Stimulated activated CD8-positive, alpha-beta memory T cell treated with anti-CD3 and anti-CD28 coated beads, Interleukin-4, amount 100 ng/mL, for 24 hours (primary cell): ENCODE measurements at regions not wholly inside any gene's neighbourhood (a gene's known extent, or its start where the extent isn't known, plus 50 kb on each side); places are given as distances from the start of the nearest gene placed in this dataset.

Experiments
- DNase-seq: peaks from one replicate; pipeline ENCODE4 v3.0.0-alpha.2; 2020; ENCODE audit warnings: low read depth

- no peak for DNase-seq
Measured at GRCh38 chr21:43317959-43318358, 109.0 kb downstream of the SIK1 start.

DNA sequence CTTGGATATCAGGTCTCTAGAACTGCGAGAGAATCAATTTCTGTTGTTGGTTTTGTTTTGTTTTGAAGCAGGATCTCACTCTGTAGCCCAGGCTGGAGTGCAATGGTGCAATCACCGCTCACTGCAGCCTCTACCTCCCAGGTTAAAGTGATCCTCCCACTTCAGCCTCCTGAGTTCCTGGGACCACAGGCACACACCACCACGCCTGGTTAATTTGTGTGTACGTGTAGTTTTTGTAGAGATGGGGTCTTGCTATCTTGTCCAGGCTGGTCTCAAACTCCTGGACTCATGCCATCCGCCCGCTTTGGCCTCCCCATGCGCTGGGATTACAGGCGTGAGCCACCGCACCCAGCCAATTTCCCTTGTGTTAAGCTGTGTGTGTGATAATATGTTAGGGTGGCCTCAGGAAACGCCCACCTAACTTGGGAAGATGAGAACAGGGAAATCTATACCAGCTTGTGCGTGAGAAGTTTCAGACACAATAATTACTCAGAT, 109.6 kb downstream of the SIK1 start:
- DNase-seq: no peak

GRCh38 chr21:43316156-43316845, 110.6 kb downstream of the SIK1 start:
- no peak for DNase-seq

DNA sequence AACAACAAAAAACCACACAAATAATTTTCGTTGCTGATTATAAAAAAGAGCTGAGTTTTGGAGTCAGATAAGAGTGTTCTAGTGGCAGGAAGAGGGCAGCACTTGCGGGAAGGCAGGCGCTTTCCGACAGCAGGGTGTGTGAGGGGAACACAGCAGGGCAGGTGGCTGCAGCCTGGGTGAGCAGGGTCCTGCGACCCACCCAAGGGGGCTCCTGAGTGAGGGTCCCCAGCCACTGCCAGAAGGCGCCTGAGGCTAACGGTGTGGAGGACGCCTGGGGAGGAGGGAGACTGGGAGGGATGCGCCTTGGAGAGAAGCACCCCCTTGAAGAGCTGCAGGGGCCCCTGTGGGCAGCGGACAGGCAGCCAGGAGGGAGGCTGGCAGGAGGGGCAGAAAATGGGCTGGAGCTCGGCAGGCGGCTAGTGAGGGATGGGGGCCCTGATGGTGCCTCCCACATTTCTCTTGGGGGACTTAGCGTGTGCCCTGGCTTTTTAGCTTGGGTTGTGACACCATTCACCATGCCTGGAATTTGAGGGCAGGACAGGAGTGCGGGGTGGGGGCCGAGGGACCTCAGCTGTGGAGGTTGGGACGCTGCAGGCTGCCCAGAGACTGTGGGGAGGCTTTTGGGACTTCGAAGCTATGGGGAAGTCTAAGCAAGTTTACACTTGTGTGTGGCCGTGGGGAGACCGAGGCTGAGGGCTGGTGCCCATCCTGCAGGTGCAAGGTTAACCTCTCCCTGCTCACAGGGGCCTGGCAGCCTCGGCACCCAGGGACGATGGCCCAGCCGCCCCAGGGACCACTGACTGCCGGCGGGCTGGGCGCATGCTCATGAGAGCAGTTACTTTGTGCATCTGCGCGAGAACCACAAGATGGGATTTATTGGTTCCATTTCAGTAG, 111.4 kb downstream of the SIK1 start:
- DNase-seq: no peak

DNA sequence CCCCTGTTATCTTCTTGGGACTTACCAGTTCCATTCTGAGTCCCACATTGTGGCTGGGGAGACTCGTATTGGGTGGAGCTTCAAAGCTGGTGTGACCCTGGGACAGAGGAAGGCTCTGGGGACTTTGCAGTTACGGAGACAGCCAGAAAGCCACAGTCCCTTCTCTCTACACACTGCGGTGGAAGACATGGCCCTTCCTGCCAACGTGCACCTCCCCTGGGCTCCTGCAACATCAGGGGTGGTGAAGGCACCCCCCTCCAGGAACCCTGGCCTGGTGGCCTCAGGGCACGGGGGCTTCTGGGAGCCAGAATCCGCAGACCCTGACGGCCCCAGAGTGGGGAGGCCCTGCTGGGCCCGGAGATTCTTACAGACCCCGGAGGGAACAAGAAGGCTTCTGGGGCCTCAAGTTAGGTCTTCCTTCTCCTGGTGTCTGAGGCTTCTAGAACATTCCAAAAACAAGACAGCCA, 113.0 kb downstream of the SIK1 start:
- no peak for DNase-seq

DNA sequence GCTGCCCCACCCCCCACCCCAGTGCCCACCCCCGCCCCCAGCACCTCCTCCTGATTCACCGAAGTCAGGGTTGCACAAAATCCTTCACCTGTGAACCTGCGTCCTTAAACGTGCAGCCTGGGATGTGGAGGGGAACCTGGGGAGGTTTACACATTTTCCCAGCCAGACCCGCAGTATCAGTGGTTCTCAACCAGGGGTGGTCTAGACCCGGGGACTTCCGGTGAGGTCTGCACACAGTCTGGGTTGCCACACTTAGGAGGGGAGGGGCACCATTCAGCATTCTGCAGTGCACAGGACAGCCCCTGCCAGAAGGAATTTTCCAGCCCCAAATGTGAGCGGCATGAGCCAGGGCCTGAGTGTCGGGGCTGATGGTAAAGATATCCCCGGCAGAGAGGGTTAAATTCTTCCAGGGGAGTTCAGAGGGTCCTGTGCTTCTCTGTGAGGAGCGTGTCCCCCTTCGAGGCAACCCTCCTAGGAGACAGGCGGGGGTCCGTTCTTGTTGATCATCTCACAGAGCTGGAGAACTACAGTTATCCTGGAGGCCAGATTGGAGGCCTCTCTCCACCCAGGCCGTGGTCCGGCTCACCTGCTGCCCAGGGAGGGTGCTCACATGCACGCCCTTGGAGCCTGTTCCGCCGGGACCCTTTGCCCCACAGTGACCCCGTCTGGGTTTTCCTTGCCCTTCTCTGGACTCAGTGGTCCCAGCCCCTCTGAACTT, 113.6 kb downstream of the SIK1 start:
- no peak for DNase-seq

- DNase-seq: no peak
Measured at GRCh38 chr21:43312751-43313169, 114.2 kb downstream of the SIK1 start.

GRCh38 chr21:43312011-43312410, 114.9 kb downstream of the SIK1 start:
- DNase-seq: no peak

DNA sequence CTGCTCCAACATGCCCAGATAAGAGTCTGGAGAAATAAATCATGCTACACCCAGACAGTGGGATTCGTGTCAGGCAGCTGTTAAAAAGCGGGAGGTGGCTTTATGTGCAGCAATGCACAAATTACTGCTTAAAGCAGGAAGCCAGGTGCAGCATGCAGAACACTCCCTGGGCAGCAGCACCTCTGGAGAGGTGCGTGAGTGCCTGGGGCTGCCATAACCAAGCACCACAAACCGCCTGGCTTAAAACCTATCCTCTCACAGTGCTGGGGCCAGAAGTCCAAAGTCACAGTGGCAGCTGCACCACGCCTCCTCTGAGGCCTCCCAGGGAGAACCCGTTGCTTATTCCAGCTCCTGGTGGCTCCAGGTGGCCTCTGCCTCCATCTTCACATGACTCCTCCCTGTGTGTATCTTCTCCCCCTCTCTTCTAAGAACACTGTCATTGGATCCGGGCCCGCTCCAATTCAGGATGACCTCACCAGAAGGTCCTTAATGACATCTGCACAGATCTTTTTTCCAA, 115.6 kb downstream of the SIK1 start:
- no peak for DNase-seq

DNA sequence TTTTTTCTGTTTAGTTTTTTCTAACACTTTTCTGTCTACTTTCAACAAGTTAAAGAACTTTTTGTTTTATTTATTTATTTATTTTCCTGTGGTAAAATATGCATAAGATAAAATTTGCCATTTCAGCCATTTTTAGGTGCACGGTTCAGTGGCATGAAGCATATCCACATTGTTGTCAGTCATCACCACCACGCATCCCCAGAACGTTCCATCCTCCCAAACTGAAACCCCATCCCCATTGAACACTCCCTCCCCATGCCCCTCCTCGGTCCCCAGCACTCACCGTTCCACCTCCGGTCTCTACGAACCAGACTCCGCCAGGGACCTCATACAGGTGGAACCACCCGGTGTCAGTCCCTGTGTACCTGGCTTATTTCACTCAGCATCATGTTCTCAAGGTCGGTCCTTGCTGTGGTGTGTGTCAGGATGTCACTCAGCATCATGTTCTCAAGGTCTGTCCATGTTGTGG, 118.1 kb downstream of the SIK1 start:
- DNase-seq: no peak

DNA sequence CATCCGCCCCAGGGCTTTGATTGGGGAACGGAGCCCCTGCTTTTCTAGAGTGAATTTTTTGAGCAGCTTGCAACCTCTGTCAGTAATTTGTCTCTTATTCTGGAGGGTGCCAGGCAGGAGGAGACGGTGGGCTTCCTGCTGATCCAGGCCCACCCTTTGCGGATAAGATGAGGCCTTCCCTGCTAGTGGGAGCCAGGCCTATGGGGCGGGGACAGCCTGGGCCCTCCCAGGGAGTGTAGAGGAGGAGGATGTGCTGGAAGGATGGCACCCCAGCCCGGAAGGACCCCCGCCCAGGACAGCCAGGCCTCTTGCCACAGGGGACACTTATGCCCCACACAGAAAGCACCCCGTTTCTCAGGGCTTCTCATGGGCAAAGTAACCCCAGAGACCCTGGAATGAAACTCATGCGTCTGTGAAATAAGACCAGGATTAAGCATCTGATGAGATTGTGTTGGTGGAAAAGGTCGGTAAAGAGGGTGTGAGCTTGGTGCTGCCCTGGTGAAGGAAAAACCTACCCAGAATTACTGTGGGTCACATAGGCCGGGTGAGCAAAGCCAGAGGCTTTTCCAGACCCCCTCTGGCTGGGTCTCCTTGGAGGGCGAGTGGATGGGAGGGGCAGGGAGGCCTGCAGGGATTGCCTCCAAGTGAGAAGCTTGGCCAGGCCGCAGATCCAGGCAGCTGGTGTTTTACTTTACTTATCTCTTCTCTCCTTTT, 118.7 kb downstream of the SIK1 start:
- DNase-seq: no peak

DNA sequence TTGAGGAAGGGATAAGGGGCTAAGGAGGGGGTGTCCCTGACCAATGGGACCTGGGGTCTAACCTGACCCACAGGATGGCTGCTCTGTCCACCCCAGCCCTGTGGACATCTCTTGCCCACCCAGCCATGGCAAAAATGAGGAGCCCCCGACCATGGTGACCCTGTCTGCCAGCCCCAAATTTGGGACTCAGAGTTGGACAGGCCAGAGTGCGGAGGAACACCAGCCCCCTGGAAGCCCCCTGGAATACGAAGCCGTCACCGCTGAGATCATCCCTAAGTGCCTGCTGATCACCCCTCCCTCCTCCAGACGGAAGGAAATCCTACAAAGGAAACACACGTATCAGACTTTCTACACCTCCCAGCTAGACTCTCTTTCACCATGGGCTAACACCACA, 119.3 kb downstream of the SIK1 start:
- DNase-seq: no peak

DNA sequence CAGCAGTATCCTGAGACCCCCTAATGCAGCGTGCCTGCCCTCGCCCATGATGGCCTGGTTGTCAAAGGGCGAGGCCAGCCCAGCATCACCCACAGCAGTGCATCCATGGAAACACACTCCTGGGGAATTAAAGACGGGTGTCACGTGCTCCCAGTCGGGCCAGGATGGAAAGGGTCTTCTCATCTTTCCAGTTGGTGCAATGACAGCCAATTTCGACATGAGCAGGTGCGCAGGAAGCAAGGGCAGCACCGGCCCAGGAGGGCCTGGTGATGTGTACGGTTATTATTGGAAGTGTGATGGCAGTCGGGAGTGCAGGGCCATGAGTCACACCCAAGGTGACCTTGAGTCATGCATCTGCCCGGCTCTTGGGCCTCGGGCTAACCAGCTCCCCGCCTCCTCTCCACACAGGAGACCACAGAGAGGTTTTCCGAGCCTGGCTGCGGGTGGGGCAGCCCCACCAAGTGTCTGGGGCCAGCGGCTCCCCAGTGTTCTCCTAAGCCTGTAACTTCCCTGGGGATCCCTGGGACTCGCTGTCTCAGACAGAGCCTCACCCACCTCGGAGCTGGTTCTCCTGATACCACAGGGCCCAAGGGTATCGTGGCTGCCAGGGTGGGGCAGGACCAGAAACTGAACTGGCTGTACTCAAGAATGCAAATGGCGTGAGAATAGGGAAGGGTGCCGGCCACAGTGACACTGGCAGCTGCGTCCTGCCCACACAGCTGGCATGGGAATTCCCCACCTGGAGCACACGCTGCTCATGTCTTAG, 119.8 kb downstream of the SIK1 start:
- DNase-seq: no peak

GRCh38 chr21:43306391-43306790, 120.5 kb downstream of the SIK1 start:
- no peak for DNase-seq

- DNase-seq: no peak
Measured at GRCh38 chr21:43305811-43306311, 121.1 kb downstream of the SIK1 start.

- no peak for DNase-seq
Measured at GRCh38 chr21:43305336-43305665, 121.6 kb downstream of the SIK1 start.

- no peak for DNase-seq
Measured at GRCh38 chr21:43304621-43305335, 122.2 kb downstream of the SIK1 start.

DNA sequence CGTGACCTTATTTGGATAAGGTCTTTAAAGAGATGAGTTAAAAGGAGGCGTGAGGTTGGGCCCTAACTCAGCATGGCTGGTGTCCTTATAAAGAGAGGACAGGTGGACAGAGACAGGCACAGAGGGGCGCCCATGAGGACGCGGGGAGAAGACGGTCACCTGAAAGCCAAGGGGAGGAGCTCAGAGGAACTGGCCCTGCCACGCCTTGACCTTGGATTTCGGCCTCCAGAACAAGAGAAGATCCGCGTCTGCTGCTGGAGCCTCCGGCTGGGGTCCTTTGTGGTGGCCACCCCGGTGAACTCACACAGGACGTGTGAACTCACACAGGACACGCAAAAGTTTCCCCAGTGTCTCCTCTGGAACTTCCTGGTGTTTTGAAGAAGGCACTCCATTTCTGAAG, 122.7 kb downstream of the SIK1 start:
- DNase-seq: no peak

GRCh38 chr21:43303275-43304178, 123.4 kb downstream of the SIK1 start:
- DNase-seq: no peak
